Right lung (tissue), 2 donors: ENCODE measurements at regions not wholly inside any gene's neighbourhood (a gene's known extent, or its start where the extent isn't known, plus 50 kb on each side); places are given as distances from the start of the nearest gene placed in this dataset.
"Not testable (repeated sequence)": the region's sequence is repeated elsewhere in the genome, so short reads cannot be mapped to it uniquely, and the experiment has no call there.

Experiments used
- DNase-seq, 2 donors: peaks; one replicate each; pipeline ENCODE4 v3.0.0-alpha.2; 2013

GRCh38 chr11:41519696-41520095 is 60.2 kb upstream of the LRRC4C start:
- no peak for DNase-seq

- DNase-seq = no peak
These were observed 62.9 kb upstream of the LRRC4C start for GRCh38 chr11:41522391-41522790.

GRCh38 chr11:41522899-41523672 is 63.6 kb upstream of the LRRC4C start:
- no peak for DNase-seq

DNA sequence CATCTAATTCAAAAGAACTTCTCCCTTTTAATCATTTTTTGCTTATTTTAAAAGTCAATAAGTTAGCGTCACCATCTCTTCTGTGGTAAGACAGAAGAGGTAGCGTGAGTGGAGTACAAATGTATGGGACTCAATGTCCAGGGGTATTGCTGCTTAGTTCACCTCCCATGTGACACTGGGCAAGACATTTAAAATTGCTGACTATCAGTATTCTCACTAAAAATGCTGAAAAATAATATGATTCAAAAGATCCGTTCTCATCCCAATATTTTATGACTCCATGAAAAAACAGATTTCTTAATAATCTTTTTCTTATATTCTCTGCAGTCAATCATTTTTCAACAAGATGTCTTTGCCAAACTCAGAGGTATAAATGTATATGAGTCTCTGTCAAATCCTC is 68.1 kb upstream of the LRRC4C start:
- no peak for DNase-seq

- DNase-seq = no peak
These were observed 73.0 kb upstream of the LRRC4C start for GRCh38 chr11:41532413-41532812.

- DNase-seq = no peak
These were observed 74.3 kb upstream of the LRRC4C start for GRCh38 chr11:41533761-41534160.

DNA sequence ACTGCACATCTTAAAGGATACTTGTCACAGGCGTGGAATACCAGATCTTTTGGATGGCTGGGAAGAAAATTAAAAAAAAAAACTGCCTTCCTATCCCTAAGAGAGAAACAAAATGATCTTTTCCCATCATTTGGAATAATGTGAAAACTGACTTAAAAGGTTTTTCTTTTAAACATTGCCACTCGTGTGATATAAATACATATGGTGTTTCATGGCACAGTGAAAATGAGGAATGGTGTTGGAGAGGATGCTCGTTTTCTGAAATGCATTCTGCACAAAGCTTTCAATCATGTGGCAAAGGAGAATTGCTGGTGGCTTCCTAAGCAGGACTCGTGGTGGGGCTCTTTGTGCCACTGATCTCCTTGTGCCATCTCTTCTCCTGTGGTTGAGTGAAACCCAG is 74.9 kb upstream of the LRRC4C start:
- no peak for DNase-seq

GRCh38 chr11:41534861-41535260 is 75.4 kb upstream of the LRRC4C start:
- DNase-seq = no peak

- DNase-seq = no peak
These were observed 76.6 kb upstream of the LRRC4C start for GRCh38 chr11:41536021-41536568.

DNA sequence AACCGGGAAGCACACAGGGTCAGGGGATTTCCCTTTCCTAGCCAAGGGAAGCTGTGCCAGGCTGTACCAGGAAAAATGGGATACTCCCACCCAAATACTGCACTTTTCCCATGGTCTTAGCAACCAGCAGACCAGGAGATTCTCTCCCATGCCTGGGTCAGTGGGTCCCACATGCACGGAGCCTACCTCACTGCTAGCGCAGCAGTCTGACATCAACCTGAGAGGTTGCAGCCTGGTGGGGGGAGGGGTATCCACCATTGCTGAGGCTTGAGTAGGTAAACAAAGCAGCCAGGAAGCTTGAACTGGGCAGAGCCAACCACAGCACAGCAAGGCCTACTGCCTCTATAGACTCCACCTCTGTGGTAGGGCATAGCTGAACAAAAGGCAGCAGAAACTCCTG is 85.5 kb upstream of the LRRC4C start:
- not testable (repeated sequence) for DNase-seq

DNA sequence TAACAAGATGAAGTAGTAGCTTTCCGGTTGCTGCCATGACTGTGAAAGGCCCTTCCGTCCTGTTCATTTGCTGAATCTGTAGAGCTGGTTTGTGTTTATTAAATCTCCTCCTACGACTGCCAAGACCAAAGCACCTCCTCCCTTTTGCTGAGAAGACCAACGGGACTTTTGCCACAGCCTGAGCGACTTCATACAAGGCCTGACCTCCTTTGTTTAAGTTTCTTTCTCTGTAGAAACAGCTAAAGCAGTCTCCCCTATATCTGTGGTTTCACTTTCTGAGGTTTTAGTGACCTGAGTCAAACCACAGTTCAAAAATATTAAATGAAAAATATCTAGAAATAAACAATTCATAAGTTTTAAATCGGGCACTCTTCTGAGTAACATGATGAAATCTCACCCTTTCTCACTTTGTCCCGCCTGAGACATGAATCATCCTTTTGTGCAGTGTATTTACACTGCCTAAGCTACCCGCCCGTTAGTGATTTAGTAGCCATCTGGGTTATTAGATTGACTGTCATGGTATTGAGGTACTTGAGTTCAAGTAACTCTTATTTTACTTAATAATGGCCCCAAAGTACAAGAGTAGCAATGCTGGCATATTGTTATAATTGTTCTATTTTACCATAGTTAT is 119.1 kb upstream of the LRRC4C start:
- no peak for DNase-seq

GRCh38 chr11:41579546-41579945 is 120.1 kb upstream of the LRRC4C start:
- no peak for DNase-seq

DNA sequence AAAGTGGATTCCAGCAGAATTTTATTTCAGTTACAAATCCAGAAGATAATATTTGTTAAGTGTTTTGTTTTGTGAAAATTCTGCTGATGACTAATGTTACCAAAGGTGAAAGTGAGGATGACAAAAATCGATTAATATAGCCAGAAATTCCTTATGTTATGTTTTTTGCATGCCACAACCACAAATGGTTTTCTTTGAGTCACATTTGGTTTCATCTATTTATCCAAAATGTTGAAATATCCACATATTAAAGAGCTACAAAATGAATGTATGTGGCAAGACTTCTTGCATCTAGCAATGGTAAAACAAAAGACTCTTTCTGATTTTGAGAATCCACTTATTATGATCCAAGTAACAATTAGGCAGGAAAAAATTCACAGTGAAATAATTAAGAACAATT is 150.1 kb upstream of the LRRC4C start:
- DNase-seq = no peak

DNA sequence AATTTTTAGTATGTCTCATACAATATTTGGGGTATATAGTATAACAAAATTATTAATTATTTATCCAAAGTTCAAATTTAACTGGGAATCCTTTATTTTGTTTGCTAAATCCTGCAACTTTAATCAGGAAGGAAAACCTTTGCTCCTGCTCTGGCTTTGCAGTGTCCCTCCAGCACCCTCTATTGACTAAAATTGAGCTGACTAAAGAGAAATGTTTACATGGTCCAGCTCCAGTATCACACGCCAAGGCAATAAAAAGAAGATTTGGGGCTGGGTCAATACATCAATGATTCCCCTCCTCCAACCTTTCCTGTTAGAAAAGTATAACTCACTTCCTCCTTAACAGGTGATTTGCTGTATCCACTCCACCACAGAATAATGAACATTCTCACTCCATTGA is 153.0 kb upstream of the LRRC4C start:
- no peak for DNase-seq

DNA sequence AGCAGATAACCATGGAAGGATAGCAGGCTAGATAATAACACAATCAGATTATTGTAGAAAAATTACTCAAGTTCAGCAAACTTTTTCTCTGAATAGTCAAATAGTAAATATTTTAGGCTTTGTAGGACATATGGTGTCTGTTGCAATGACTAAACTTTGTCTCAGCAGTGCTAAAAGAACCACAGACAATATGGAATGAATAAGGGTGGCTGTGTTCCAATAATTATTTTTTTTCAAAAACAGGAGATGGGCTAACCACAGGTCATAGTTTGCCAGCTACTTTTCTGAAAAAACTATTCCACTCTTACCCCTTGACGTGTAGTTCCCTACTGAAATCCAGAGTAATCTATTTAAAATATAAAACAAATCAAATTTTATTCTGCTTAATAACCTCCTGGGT is 153.9 kb upstream of the LRRC4C start:
- DNase-seq = no peak

DNA sequence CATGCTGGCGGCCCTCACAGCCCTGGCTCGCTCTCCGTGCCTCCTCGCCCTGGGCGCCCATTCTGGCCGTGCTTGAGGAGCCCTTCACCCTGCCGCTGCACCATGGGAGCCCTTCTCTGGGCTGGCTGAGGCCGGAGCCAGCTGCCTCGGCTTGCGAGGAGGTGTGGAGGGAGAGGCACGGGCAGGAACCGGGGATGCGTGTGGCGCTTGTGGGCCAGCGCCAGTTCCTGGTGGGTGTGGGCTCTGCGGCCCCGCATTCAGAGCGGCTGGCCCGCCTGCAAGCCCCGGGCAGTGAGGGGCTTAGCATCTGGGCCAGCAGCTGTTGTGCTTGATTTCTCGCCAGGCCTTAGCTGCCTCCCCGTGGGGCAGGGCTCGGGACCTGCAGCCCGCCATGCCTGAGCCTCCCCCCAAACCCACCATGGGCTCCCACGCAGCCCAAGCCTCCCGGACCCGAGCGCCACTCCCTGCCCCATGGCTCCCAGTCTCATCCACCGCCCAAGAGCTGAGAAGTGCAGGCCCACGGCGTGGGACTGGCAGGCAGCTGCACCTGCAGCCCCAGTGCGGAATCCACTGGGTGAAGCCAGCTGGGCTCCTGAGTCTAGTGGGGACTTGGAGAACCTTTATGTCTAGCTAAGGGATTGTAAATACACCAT is 163.4 kb upstream of the LRRC4C start:
- no peak for DNase-seq

DNA sequence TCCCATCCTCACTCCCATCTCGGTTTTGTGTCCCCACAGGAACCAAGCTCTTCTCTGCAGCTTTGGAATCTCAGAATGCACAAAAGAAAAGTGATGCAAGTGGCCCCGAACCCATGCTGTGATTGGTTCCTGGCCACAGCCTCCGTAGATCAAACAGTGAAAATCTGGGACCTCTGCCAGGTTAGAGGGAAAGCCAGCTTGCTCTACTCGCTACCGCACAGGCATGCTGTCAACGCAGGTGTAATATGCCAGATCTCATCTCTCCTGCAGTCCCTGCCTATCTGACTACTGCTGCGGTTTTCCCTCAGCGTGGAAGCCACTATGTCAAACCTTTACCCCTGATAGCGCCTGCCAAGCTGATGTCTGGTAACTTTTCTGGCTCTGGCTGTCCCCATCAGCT is 200.5 kb upstream of the LRRC4C start:
- DNase-seq = peak in 1 of 2 donors; percentile 6

DNA sequence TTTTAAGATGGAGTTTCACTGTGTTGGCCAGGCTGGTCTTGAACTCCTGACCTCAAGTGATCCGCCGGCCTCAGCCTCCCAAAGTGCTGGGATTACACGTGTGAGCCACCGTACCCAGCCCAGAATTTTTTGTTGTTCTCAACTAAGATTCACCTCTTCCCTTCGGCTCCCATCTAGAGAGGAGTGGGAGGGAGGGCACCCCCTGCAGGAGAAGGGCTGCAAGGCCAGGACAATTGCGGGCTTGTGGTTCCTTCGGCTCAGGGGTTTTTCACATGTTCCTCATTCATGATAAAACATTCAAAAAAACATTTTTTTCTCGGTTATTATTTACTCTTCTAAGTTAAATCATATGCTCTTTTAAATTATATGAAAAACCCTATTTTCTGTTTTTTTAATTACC is 201.1 kb upstream of the LRRC4C start:
- DNase-seq = no peak

GRCh38 chr11:41665441-41666360 is 206.2 kb upstream of the LRRC4C start:
- no peak for DNase-seq

DNA sequence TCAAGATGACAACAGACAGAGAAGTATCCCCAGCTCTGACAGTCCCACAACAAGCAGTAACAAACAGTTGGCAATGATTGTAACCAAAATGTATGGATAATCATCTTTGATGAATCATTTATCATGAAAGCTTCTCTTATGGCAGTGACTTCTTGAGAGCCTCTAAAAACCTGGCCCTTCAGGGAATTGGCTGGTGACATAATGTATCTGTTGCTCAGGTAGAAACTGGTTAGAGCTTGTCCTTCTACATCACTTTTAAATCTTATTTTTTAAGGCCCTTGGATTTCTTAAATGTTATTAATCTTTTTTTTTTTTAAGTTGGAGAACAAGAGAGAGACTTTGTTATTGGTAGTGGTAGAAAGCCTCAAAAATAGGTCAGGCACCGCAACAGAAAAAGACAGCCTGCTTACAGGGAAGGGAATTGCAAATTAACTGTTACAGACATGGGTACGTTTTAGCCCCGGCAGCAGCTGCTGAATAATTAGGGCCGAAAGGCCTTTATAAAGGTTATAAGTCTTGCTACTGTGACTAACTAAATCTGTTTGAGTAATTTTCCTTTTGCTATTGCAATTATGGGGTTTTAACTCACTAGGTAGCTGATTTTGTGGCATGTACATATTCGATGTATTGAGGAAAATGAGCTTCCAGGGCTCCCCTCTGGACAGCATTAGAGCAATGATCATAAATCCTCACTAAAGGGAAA is 207.7 kb upstream of the LRRC4C start:
- no peak for DNase-seq

GRCh38 chr11:41675205-41675604 is 215.8 kb upstream of the LRRC4C start:
- DNase-seq = no peak
